ENCODE measurements at regions not wholly inside any gene's neighbourhood (a gene's known extent, or its start where the extent isn't known, plus 50 kb on each side); places are given as distances from the start of the nearest gene placed in this dataset.

DNA sequence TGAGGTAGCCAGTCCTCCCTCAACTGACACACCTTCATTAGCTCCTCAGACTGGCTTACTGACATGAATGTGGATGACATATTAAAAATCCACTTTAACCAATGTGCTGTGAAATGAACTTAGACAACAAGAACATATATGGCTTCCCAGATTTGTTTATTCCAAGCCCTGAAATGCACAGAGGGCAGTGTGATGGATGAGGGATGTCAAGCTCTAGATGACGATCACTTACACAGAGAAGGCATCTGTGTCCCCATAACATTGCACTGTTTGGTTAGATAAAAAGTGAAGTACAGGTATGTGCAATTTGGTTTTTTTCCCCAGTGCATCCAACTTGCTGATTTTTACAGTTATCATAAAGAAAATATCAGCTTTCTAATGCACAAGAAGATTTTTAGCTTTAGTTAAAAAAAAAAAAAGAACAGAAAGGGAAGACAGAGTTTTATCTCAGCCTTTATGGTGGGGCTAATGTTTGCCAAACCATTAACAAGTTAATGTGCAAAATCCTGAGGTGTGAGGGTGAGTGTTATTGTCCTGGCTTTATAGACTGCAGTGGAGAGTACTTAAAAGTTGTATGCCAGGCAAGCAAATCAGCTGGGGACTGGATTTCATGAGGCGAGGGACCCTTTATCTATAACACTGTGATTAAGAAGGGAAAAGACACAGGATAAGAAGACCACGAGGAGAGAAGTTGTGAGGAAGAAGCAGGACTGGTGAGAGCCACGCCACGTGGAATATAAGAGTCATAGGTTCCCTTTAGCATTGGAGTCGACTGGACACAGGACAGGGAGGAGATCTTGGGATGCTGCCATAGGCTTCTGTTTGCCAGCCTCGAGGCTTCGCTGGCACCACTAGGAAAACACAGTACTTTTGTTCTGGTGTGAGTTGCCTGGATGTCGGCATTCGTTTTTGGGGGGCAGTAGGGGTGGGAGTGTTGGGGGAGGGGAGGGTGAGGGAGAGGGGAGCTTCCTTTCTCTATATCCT is 90.0 kb upstream of the BACH2 start:
- POLR2A ChIA-PET, result no interaction called here
- no peak for TF ChIP-seq CTCF (IDR thresholded peaks at IDR 0.05; ENCODE audit: control extremely low read depth, extremely low read depth, low read depth, missing control alignments)
- no peak for DNase-seq (ENCODE audit: extremely low spot score)
- CTCF ChIA-PET, result interaction anchor here (1.0 to 1.6 kb wide), 3 partner anchors 10 to 446 kb away, joined by 3 to 6 read pairs (median 4); no protein-coding TSS in a partner anchor

DNA sequence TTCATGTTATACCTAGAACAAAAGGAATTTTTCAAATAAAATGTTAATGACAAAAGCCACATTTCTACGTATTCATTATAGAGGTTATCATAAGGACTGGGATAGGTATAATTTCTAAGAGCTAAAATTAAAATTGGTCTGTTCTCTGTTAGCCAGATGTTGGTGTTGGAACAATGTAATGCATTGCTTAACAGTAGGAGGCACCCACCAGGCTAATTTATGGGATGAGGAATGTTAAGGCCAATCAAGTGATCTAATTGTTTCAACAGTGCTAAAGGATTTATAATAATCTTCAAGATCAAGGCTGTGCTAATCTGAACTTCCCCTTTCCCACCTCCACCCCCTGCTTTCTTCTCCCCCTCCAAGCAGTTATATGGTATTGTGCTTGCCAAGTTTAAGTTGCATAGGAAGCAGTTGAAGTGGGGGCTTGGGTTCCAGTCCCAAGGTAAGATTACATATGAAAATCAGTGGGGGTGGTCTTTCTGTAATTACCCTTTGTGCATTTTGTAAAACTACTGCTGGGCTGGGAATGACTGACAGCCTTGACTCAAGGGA is 89.2 kb upstream of the BACH2 start:
- CTCF ChIA-PET, result interaction anchor here (1.0 to 1.6 kb wide), 2 partner anchors 9 to 445 kb away, joined by 3 to 6 read pairs; no protein-coding TSS in a partner anchor
- TF ChIP-seq CTCF (IDR thresholded peaks at IDR 0.05; ENCODE audit: control extremely low read depth, extremely low read depth, low read depth, missing control alignments), result no peak
- POLR2A ChIA-PET, result no interaction called here
- no peak for DNase-seq (ENCODE audit: extremely low spot score)

DNA sequence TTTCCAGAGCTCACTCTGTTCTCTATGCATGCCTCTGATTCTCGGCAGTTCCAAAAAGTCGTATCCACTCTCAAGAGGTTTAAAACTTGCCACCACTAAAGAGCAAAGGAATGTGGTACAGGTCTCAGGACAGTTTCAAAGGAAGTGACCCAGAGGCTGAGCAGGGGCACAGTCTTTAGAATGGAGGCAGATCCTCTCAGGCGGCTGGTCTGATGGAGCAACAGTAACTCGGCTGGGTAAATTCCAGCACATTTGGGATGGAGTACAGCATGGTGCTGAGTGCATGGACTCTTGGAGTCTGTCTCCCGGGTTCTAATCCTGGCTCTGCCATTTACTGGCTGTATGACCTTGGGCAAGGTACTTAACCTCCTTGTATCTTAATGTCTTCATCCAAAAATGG is 88.1 kb upstream of the BACH2 start:
- POLR2A ChIA-PET, result no interaction called here
- CTCF ChIA-PET, result interaction anchor here (0.9 to 1.3 kb wide), 2 partner anchors 8 to 10 kb away, joined by 3 read pairs; no protein-coding TSS in a partner anchor
- DNase-seq (ENCODE audit: extremely low spot score), result no peak
- no peak for TF ChIP-seq CTCF (IDR thresholded peaks at IDR 0.05; ENCODE audit: control extremely low read depth, extremely low read depth, low read depth, missing control alignments)

GRCh38 chr6:90383196-90383822 is 86.7 kb upstream of the BACH2 start:
- no peak for TF ChIP-seq CTCF (IDR thresholded peaks at IDR 0.05; ENCODE audit: control extremely low read depth, extremely low read depth, low read depth, missing control alignments)
- CTCF ChIA-PET, result interaction anchor here (0.9 to 5.2 kb wide), 2 partner anchors 9 to 11 kb away, joined by 4 to 35 read pairs; no protein-coding TSS in a partner anchor
- POLR2A ChIA-PET, result no interaction called here

DNA sequence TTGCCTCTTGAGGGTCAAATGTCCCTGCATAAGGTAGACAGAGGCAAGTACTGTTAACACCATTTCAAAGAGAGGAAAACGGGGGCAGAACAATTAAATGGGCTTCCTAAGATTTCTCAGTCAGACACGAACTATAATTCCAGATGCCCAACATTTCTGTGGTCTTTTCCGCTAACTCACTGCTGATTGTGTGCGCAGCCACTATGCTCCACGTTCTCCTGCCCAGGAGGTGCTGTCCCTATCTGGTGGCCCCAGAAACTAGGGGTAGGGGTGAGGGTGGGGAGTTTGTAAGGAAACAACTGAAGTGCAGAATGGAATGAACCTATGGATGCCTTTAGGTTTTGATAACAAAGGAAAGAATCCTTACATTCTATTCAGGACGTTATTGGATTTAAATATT is 86.1 kb upstream of the BACH2 start:
- TF ChIP-seq CTCF (IDR thresholded peaks at IDR 0.05; ENCODE audit: control extremely low read depth, extremely low read depth, low read depth, missing control alignments), result no peak
- no peak for DNase-seq (ENCODE audit: extremely low spot score)
- ChIA-PET CTCF (interaction anchor here (0.9 to 5.2 kb wide), 2 partner anchors 10 kb away, joined by 4 to 35 read pairs; no protein-coding TSS in a partner anchor), POLR2A (no interaction called here)

More at GRCh38 chr6:90383196-90383822, 86.7 kb upstream of the BACH2 start:
- no peak for DNase-seq (ENCODE audit: extremely low spot score)

Data from GM10248 (cell line).